ENCODE measurements at regions not wholly inside any gene's neighbourhood (a gene's known extent, or its start where the extent isn't known, plus 50 kb on each side); places are given as distances from the start of the nearest gene placed in this dataset.

- TF ChIP-seq CTCF (conservative IDR thresholded peaks at IDR 0.05) (no peak), ZFX (IDR thresholded peaks at IDR 0.05) (no peak)
These were observed 92.7 kb upstream of the GPR12 start for GRCh38 chr13:26853323-26853722.
